NB4 (cell line): ENCODE measurements at regions not wholly inside any gene's neighbourhood (a gene's known extent, or its start where the extent isn't known, plus 50 kb on each side); places are given as distances from the start of the nearest gene placed in this dataset.
"Not testable (repeated sequence)": the region's sequence is repeated elsewhere in the genome, so short reads cannot be mapped to it uniquely, and the experiment has no call there.

ENCODE experiments used
- CTCF ChIP-seq: IDR thresholded peaks from one replicate; pipeline ENCODE4 v1.5.1; 2012; ENCODE audit warnings: low read depth, low read length
- MAX ChIP-seq: IDR thresholded peaks from 2 replicates; pipeline ENCODE4 v1.6.1; 2011; ENCODE audit warnings: low read depth, low read length
- POLR2A ChIP-seq: IDR thresholded peaks from 2 replicates; pipeline ENCODE4 v1.6.1; 2011; ENCODE audit warnings: mild to moderate bottlenecking; ENCODE audit not compliant: insufficient read length; ENCODE audit errors: extremely low read depth

- TF ChIP-seq CTCF, MAX, POLR2A: not testable (repeated sequence)
These were observed 74.6 kb upstream of the CDC42EP3 start for GRCh38 chr2:37746011-37746410.
